Subcutaneous abdominal adipose tissue (tissue), 5 donors: ENCODE measurements at regions not wholly inside any gene's neighbourhood (a gene's known extent, or its start where the extent isn't known, plus 50 kb on each side); places are given as distances from the start of the nearest gene placed in this dataset.

ENCODE experiments used
- H3K27ac ChIP-seq: one replicate; pipeline ENCODE4 v1.7.0; 2013; ENCODE audit warnings: low read depth, mild to moderate bottlenecking, inconsistent platforms, low read length, moderate library complexity
- H3K27me3 ChIP-seq, 5 donors: one replicate each; pipeline ENCODE4 v1.7.0; 2013; ENCODE audit warnings: low read length in 5 of 5, inconsistent platforms in 1 of 5; ENCODE audit not compliant: control insufficient read depth in 5 of 5, insufficient read depth in 4 of 5
- H3K36me3 ChIP-seq, 5 donors: one replicate each; pipeline ENCODE4 v1.7.0; 2013; ENCODE audit warnings: low read length in 5 of 5; ENCODE audit not compliant: control insufficient read depth in 5 of 5, insufficient read depth in 5 of 5
- H3K4me1 ChIP-seq, 5 donors: one replicate each; pipeline ENCODE4 v1.7.0; 2013; ENCODE audit warnings: low read length in 5 of 5, mild to moderate bottlenecking in 3 of 5, moderate library complexity in 1 of 5; ENCODE audit not compliant: control insufficient read depth in 5 of 5, insufficient read depth in 5 of 5
- H3K4me3 ChIP-seq, 5 donors: one replicate each; pipeline ENCODE4 v1.7.0; 2013; ENCODE audit warnings: low read length in 5 of 5, low read depth in 1 of 5
- H3K9ac ChIP-seq, 5 donors: one replicate each; pipeline ENCODE4 v1.7.0; 2013; ENCODE audit warnings: low read length in 5 of 5, mild to moderate bottlenecking in 4 of 5, moderate library complexity in 3 of 5
- H3K9me3 ChIP-seq, 5 donors: one replicate each; pipeline ENCODE4 v1.7.0; 2013; ENCODE audit warnings: low read length in 5 of 5; ENCODE audit not compliant: control insufficient read depth in 5 of 5
- donor health status: healthy.
- donor health status: healthy.
- donor health status: healthy.
- donor health status: healthy.
- donor health status: healthy.

- H3K4me1 ChIP-seq = no peaks in the 10 kb centered on the region
- no peaks in the 10 kb centered on the region for H3K9me3 ChIP-seq
- no peak overlapping the region for H3K4me3 ChIP-seq
- H3K9ac ChIP-seq = no peak overlapping the region
- no peaks in the 10 kb centered on the region for H3K27me3 ChIP-seq
- H3K36me3 ChIP-seq = no peaks in the 10 kb centered on the region
- no peak overlapping the region for H3K27ac ChIP-seq
Measured at GRCh38 chr6:145238787-145239186, 496.5 kb downstream of the EPM2A start.

DNA sequence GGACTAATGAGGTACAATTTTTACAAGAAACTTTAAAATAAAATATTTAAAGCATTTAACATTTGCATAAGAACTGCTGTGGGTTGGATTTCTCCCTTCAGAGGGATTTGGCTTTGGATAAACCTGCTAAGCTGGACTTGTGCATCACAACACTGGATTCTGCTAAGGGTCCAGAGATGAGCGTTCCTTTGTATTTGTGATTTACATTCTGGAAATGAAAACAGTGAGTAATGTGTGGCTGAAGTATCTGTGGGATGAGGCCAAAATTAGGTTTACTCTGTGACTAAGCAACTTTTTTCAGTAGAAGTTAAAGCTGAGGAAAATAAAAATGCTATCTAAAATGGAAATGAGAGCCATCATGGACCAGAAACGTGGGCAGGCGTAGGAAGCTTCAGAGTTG is 494.3 kb downstream of the EPM2A start:
- no peak overlapping the region for H3K9ac ChIP-seq
- H3K27me3 ChIP-seq = no peaks in the 10 kb centered on the region
- H3K27ac ChIP-seq = no peak overlapping the region
- no peak overlapping the region for H3K4me3 ChIP-seq
- peaks cover 0 to 5% (median 3%) of the 10 kb centered on the region in 5 donors for H3K4me1 ChIP-seq
- no peaks in the 10 kb centered on the region for H3K36me3 ChIP-seq
- no peaks in the 10 kb centered on the region for H3K9me3 ChIP-seq

- Histone ChIP-seq H3K9me3 (no peaks in the 10 kb centered on the region), H3K4me3 (no peak overlapping the region), H3K27me3 (no peaks in the 10 kb centered on the region), H3K36me3 (no peaks in the 10 kb centered on the region), H3K27ac (no peak overlapping the region), H3K9ac (no peak overlapping the region), H3K4me1 (peaks cover 0 to 5% (median 3%) of the 10 kb centered on the region in 5 donors)
Measured at GRCh38 chr6:145241721-145242120, 493.6 kb downstream of the EPM2A start.

- Histone ChIP-seq H3K36me3 (no peaks in the 10 kb centered on the region), H3K4me3 (no peak overlapping the region), H3K9ac (no peak overlapping the region), H3K9me3 (peaks cover 0 to 3% (median 0%) of the 10 kb centered on the region in 5 donors), H3K27me3 (no peaks in the 10 kb centered on the region), H3K27ac (no peak overlapping the region), H3K4me1 (peaks cover 0 to 5% (median 3%) of the 10 kb centered on the region in 5 donors)
Measured at GRCh38 chr6:145244349-145245100, 490.8 kb downstream of the EPM2A start.

- H3K27ac ChIP-seq = no peak overlapping the region
- H3K4me1 ChIP-seq = peaks cover 0 to 5% (median 3%) of the 10 kb centered on the region in 5 donors
- no peaks in the 10 kb centered on the region for H3K27me3 ChIP-seq
- H3K9ac ChIP-seq = no peak overlapping the region
- H3K4me3 ChIP-seq = no peak overlapping the region
- H3K9me3 ChIP-seq = peaks cover 0 to 3% (median 0%) of the 10 kb centered on the region in 5 donors
- no peaks in the 10 kb centered on the region for H3K36me3 ChIP-seq
Measured at GRCh38 chr6:145245119-145245518, 490.2 kb downstream of the EPM2A start.

- Histone ChIP-seq H3K4me1 (peaks cover 0 to 5% (median 3%) of the 10 kb centered on the region in 5 donors), H3K36me3 (no peaks in the 10 kb centered on the region), H3K4me3 (no peak overlapping the region), H3K9ac (no peak overlapping the region), H3K27ac (no peak overlapping the region), H3K27me3 (no peaks in the 10 kb centered on the region), H3K9me3 (peaks cover 0 to 3% (median 0%) of the 10 kb centered on the region in 5 donors)
Measured at GRCh38 chr6:145247692-145248419, 487.5 kb downstream of the EPM2A start.

DNA sequence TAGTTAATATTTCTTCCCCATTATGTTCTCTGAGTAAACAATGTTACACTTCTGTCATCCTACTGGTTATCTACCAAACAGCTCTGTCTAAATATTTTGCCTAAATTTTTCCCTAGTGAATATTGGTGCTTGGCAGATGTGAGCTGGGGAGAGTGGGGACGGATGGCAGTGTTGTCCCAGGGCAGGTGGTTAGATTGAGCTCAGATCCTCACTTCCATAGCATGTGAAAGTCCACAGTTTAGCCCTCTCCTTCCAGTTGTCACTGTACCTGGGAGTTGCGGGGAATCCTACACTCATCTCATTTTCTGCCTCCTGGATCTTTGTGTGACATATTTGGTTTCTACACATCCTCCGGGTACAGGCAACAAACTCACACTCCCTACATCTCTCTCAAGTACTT is 484.9 kb downstream of the EPM2A start:
- Histone ChIP-seq H3K27me3 (no peaks in the 10 kb centered on the region), H3K4me3 (no peak overlapping the region), H3K9ac (no peak overlapping the region), H3K4me1 (peaks cover 0 to under 1% (median 0%) of the 10 kb centered on the region in 5 donors), H3K27ac (no peak overlapping the region), H3K9me3 (peaks cover 0 to 3% (median 0%) of the 10 kb centered on the region in 5 donors), H3K36me3 (no peaks in the 10 kb centered on the region)

DNA sequence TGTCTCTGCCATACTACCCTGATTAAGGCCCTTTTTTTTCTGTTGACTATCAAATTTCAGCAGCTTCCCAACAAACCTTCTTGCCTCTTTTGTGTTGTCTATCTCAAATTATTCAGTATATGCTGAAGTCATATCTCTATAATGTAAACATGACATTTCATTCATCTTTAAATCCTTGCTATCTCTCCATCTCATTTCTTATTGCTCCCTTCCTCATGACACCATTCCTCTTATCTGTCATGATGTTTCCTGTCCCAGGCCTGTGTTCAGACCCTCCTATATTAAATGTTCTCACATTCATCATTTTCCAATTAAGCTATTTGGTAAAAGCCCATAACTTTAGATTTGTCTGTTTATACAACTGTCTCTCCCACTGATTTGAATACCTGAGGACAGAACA is 482.6 kb downstream of the EPM2A start:
- no peak overlapping the region for H3K27ac ChIP-seq
- peaks cover 0 to 3% (median 0%) of the 10 kb centered on the region in 5 donors for H3K9me3 ChIP-seq
- H3K36me3 ChIP-seq = no peaks in the 10 kb centered on the region
- no peaks in the 10 kb centered on the region for H3K27me3 ChIP-seq
- no peaks in the 10 kb centered on the region for H3K4me1 ChIP-seq
- H3K9ac ChIP-seq = no peak overlapping the region
- no peak overlapping the region for H3K4me3 ChIP-seq

- no peak overlapping the region for H3K4me3 ChIP-seq
- H3K27ac ChIP-seq = no peak overlapping the region
- no peak overlapping the region for H3K9ac ChIP-seq
- no peaks in the 10 kb centered on the region for H3K36me3 ChIP-seq
- H3K4me1 ChIP-seq = no peaks in the 10 kb centered on the region
- no peaks in the 10 kb centered on the region for H3K27me3 ChIP-seq
- no peaks in the 10 kb centered on the region for H3K9me3 ChIP-seq
Measured at GRCh38 chr6:145254649-145255401, 480.5 kb downstream of the EPM2A start.

GRCh38 chr6:145257704-145258103 is 477.6 kb downstream of the EPM2A start:
- Histone ChIP-seq H3K9ac (no peak overlapping the region), H3K27me3 (no peaks in the 10 kb centered on the region), H3K27ac (no peak overlapping the region), H3K4me1 (no peaks in the 10 kb centered on the region), H3K36me3 (no peaks in the 10 kb centered on the region), H3K4me3 (no peak overlapping the region), H3K9me3 (no peaks in the 10 kb centered on the region)
